Stomach (tissue), 4 donors: ENCODE measurements at regions not wholly inside any gene's neighbourhood (a gene's known extent, or its start where the extent isn't known, plus 50 kb on each side); places are given as distances from the start of the nearest gene placed in this dataset.

ENCODE experiments used
- EP300 ChIP-seq: sonication (generic); formaldehyde crosslinking; IDR thresholded peaks from one replicate; pipeline ENCODE4 v1.6.1; 2017; ENCODE audit warnings: antibody characterized with exemption
- TF ChIP-seq, protein P1 (sequence below), 7 experiments: fragments of 450-650 bp in 4 of 7; fragments of 200-600 bp in 3 of 7; sonication (generic) in 3 of 7; IDR thresholded peaks; one replicate each; pipeline ENCODE4 v1.5.1; 2016 to 2019; ENCODE audit warnings: antibody characterized with exemption in 7 of 7, control low read depth in 2 of 7, mild to moderate bottlenecking in 1 of 7

DNA sequence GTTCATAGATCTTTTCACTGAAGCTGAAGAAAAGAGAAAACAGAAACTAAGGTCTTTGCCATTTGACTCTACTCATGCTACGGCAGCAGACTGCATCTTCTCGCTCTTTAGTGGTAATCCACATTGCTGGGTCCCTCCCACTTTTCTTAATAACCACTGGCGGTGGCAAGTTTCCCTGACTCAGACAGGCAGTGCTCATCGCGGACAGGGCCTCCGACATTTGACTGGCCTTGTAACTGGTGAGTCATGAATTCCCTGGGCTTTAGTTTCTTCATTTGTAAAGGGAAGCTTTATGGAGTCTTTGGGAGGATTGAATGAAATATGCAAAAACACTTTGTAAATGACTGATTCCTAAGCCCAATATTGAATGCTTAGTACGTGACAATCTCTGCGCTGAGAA lies 238.2 kb upstream of the RBBP8 start:
- TF ChIP-seq, protein P1, sequence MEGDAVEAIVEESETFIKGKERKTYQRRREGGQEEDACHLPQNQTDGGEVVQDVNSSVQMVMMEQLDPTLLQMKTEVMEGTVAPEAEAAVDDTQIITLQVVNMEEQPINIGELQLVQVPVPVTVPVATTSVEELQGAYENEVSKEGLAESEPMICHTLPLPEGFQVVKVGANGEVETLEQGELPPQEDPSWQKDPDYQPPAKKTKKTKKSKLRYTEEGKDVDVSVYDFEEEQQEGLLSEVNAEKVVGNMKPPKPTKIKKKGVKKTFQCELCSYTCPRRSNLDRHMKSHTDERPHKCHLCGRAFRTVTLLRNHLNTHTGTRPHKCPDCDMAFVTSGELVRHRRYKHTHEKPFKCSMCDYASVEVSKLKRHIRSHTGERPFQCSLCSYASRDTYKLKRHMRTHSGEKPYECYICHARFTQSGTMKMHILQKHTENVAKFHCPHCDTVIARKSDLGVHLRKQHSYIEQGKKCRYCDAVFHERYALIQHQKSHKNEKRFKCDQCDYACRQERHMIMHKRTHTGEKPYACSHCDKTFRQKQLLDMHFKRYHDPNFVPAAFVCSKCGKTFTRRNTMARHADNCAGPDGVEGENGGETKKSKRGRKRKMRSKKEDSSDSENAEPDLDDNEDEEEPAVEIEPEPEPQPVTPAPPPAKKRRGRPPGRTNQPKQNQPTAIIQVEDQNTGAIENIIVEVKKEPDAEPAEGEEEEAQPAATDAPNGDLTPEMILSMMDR (IDR thresholded peaks at IDR 0.05): no peak
- TF ChIP-seq EP300: no peak
